ENCODE measurements at regions not wholly inside any gene's neighbourhood (a gene's known extent, or its start where the extent isn't known, plus 50 kb on each side); places are given as distances from the start of the nearest gene placed in this dataset.
A peak's percentile ranks its signal among the peaks of the same experiment; 100 is the strongest.

DNA sequence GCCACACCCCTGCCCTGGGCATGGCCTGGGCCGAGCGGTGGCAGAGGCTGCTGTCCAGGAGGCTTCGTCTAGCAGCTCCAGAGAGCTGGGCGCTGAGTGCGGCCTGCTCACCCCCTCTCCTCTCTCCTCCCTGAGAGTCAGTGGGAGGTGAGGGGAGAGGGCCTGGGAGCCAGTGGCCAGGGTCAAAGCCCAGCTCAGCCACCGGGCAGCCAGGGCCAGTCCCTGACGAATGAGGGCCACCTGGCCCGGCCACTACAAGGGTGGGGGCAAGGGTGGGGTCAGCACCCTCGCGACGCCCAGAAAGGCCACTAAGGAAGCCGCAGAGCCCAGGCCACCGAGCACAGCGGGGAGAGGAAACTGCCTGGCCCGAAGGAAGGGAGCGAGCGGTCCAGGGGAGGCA is 131.7 kb downstream of the FAM53A start:
- Histone ChIP-seq H3K27ac (no peak overlapping the region), H3K9me3 (no peaks in the 10 kb centered on the region), H3K36me3 (ENCODE audit: insufficient read depth in 1 of 2, low read depth in 1 of 2) (no peaks in the 10 kb centered on the region), H3K4me1 (no peaks in the 10 kb centered on the region), H3K27me3 (ENCODE audit: insufficient read depth in 3 of 3, low read length in 2 of 3) (peaks cover 0 to 34% (median 17%) of the 10 kb centered on the region in 3 donors), H3K4me3 (no peak overlapping the region)
- DNase-seq (no peak), ATAC-seq (no peak)
- 62 to 79% (median 67%) methylated on average over 15 to 17 of the region's 17 CpGs for WGBS, 3 donors
- intact Hi-C loops (cut with DNase I) = no loop called here
- TF ChIP-seq, protein P1, sequence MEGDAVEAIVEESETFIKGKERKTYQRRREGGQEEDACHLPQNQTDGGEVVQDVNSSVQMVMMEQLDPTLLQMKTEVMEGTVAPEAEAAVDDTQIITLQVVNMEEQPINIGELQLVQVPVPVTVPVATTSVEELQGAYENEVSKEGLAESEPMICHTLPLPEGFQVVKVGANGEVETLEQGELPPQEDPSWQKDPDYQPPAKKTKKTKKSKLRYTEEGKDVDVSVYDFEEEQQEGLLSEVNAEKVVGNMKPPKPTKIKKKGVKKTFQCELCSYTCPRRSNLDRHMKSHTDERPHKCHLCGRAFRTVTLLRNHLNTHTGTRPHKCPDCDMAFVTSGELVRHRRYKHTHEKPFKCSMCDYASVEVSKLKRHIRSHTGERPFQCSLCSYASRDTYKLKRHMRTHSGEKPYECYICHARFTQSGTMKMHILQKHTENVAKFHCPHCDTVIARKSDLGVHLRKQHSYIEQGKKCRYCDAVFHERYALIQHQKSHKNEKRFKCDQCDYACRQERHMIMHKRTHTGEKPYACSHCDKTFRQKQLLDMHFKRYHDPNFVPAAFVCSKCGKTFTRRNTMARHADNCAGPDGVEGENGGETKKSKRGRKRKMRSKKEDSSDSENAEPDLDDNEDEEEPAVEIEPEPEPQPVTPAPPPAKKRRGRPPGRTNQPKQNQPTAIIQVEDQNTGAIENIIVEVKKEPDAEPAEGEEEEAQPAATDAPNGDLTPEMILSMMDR (IDR thresholded peaks at IDR 0.05) = no peak

DNA sequence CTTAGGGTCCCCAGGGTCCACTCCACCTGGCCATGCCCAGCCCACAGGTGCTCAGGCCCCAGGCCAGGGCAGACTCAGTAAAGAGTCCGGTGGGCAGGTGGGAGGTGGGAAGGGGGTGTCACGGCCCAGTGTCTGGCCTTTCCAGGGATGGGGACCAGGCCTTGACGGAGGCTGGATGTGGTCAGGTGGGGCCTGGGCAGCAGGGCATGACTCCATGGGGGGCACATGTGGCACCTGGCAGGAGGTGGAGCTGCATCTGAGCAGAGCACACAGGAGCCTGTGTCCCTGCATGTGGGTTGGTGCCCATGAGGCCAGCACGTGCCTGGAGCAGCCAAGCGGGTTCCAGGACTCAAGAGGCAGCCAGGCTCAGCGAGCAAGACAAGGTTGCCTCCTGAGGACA is 132.9 kb downstream of the FAM53A start:
- Histone ChIP-seq H3K4me1 (no peaks in the 10 kb centered on the region), H3K9me3 (no peaks in the 10 kb centered on the region), H3K4me3 (no peak overlapping the region), H3K36me3 (ENCODE audit: insufficient read depth in 1 of 2, low read depth in 1 of 2) (no peaks in the 10 kb centered on the region), H3K27me3 (ENCODE audit: insufficient read depth in 3 of 3, low read length in 2 of 3) (peaks cover 0 to 26% (median 16%) of the 10 kb centered on the region in 3 donors), H3K27ac (no peak overlapping the region)
- TF ChIP-seq, protein P1 (IDR thresholded peaks at IDR 0.05) = no peak
- intact Hi-C loops (cut with DNase I) = no loop called here
- 88 to 91% (median 89%) methylated on average over 6 of the region's 6 CpGs for WGBS, 3 donors
- peak; percentile 11 to 33 for DNase-seq
- no peak for ATAC-seq

DNA sequence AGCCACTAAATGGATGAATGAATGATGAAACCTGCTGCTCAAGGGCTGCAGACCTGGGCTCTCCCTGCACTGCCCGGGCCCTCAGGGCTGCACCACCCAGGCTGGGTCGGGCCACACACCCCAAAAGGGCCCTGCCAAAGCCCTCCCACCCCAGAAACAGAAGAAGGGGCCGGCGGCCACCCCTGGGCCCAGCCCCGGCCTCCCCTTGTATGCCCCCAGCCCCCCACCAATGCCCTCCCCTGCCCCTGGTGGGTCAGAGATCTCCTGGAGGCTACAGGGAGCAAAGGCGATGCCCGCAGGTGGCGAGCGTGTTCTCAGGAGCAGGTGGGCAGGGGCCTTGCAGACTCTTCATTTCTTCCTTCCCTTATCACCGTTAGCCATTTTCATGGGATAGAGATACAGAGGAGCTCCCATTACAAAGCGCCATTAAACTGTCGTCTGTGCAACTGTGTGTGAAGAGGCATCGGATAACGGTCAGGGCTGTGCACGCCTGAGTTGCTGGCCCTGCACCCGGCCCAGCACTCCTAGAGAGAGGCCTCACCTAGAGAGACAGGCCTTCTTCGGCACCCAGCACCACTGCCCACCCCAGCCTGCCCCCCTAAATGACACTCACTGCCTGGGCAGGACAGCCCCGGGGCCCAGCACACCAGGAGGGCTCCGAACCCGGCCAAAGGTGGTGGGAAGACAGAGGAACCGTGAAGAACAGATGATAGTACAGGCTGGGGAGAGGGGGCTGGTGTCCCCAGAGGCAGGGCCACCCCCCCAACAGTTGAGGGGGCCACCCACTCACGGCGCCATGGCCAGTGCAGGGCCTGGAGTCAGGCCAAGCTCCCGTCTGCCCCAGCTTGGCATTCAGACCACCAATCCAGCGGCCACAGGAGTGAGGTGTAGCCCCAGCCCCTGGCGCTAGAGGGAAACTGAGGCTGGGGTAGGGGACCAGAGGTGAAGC is 133.7 kb downstream of the FAM53A start:
- no peaks in the 10 kb centered on the region for H3K4me1 ChIP-seq
- H3K9me3 ChIP-seq = no peaks in the 10 kb centered on the region
- H3K27ac ChIP-seq = no peak overlapping the region
- peaks cover 0 to 24% (median 15%) of the 10 kb centered on the region in 3 donors for H3K27me3 ChIP-seq (ENCODE audit: insufficient read depth in 3 of 3, low read length in 2 of 3)
- DNase-seq (peak; percentile 8 to 34), ATAC-seq (no peak)
- TF ChIP-seq, protein P1 (IDR thresholded peaks at IDR 0.05) = no peak
- H3K36me3 ChIP-seq (ENCODE audit: insufficient read depth in 1 of 2, low read depth in 1 of 2) = no peaks in the 10 kb centered on the region
- 68 to 77% (median 74%) methylated on average over 26 of the region's 26 CpGs for WGBS, 3 donors
- H3K4me3 ChIP-seq = no peak overlapping the region
- intact Hi-C loops (cut with DNase I) = no loop called here

DNA sequence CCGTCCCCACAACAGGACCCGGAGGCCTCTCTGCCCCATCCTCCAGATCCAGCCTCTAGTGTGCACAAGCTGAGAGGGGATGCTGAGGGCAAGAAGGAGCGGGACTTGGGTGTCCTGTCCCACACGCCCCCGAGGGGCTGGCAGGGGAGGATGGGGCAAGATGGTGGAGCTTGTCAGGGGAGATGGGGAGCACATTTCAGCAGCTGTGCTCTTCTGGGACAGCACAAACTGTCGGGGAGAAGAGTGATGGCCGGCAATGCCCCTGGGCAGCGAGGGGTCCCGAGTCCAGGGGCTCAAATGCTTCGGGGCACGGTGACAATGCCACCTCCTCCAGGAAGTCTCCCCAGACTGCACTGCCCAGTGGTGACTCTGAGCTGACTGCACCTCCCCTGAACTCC is 134.5 kb downstream of the FAM53A start:
- Histone ChIP-seq H3K4me1 (no peaks in the 10 kb centered on the region), H3K4me3 (peak overlapping the region; percentile 57), H3K27ac (no peak overlapping the region), H3K36me3 (ENCODE audit: insufficient read depth in 1 of 2, low read depth in 1 of 2) (no peaks in the 10 kb centered on the region), H3K27me3 (ENCODE audit: insufficient read depth in 3 of 3, low read length in 2 of 3) (peaks cover 0 to 16% (median 12%) of the 10 kb centered on the region in 3 donors), H3K9me3 (no peaks in the 10 kb centered on the region)
- TF ChIP-seq, protein P1 (IDR thresholded peaks at IDR 0.05) = no peak
- ATAC-seq = no peak
- 76 to 84% (median 78%) methylated on average over 9 to 11 of the region's 11 CpGs for WGBS, 3 donors
- intact Hi-C loops (cut with DNase I) = no loop called here
- peak in 1 of 2 donors; percentile 5 for DNase-seq
